OCI-LY3 (cell line): ENCODE measurements at regions not wholly inside any gene's neighbourhood (a gene's known extent, or its start where the extent isn't known, plus 50 kb on each side); places are given as distances from the start of the nearest gene placed in this dataset.

Experiments
- CTCF ChIP-seq: fragments of 200-600, 300-600 bp; sonication (generic); IDR thresholded peaks from 2 replicates; pipeline ENCODE4 v1.5.1; 2014; ENCODE audit warnings: antibody characterized with exemption, low read length, low read depth
- EZH2phosphoT487 ChIP-seq: fragments of 200-600 bp; shearing (Covaris generic); IDR thresholded peaks from 2 replicates; pipeline ENCODE4 v1.6.1; 2018; ENCODE audit warnings: antibody characterized with exemption, mixed run types, low read depth

- TF ChIP-seq EZH2phosphoT487 (no peak), CTCF (no peak)
Observed at GRCh38 chr3:124303305-124303910, 311.5 kb upstream of the ROPN1 start.
